WTC11 (cell line): ENCODE measurements at regions not wholly inside any gene's neighbourhood (a gene's known extent, or its start where the extent isn't known, plus 50 kb on each side); places are given as distances from the start of the nearest gene placed in this dataset.

Experiments used
- ATAC-seq: fragments of 200-7000 bp; cut with Tn5 transposase; 2 replicates; pipeline ENCODE4 v1.10.0; 2021; ENCODE audit warnings: mild to moderate bottlenecking, moderate library complexity
- CTCF ChIA-PET: fragments of 300-600 bp; sonication (Branson Sonifier 250); formaldehyde crosslinking; loops from one replicate; lab custom pipeline; 2021; ENCODE audit warnings: antibody characterized with exemption; lab: Charles Lee
- POLR2A ChIA-PET: fragments of 350-600 bp; sonication (Branson Sonifier 250); formaldehyde crosslinking; loops from one replicate; lab custom pipeline; 2021; ENCODE audit warnings: antibody characterized with exemption; lab: Charles Lee
- DNase-seq: peaks from one replicate; pipeline ENCODE4 v3.0.0; 2021; ENCODE audit warnings: low spot score
- H3K27ac Mint-ChIP-seq: 2 replicates; pipeline ENCODE4 v1.8.0; 2021; ENCODE audit warnings: mixed read lengths
- H3K27me3 Mint-ChIP-seq: 2 replicates; pipeline ENCODE4 v1.8.0; 2021; ENCODE audit warnings: low read depth, mild to moderate bottlenecking, moderate library complexity, mixed read lengths
- H3K36me3 Mint-ChIP-seq: 2 replicates; pipeline ENCODE4 v1.8.0; 2021; ENCODE audit warnings: mixed read lengths
- H3K4me1 Mint-ChIP-seq: 2 replicates; pipeline ENCODE4 v1.8.0; 2022; ENCODE audit warnings: mixed read lengths
- H3K4me3 Mint-ChIP-seq: 2 replicates; pipeline ENCODE4 v1.8.0; 2021; ENCODE audit warnings: mild to moderate bottlenecking, moderate library complexity, mixed read lengths
- H3K9me3 Mint-ChIP-seq: 2 replicates; pipeline ENCODE4 v1.8.0; 2021; ENCODE audit warnings: mixed read lengths
- ATF6 ChIP-seq: sonication (generic); formaldehyde crosslinking; IDR thresholded peaks from 2 replicates; pipeline ENCODE4 v1.8.1; 2023; ENCODE audit warnings: mild to moderate bottlenecking, missing genetic modification reagents
- ESRRA ChIP-seq: sonication (generic); formaldehyde crosslinking; IDR thresholded peaks from 2 replicates; pipeline ENCODE4 v1.8.1; 2022; ENCODE audit warnings: mild to moderate bottlenecking, missing genetic modification reagents, borderline replicate concordance
- FOXK1 ChIP-seq: sonication (generic); formaldehyde crosslinking; IDR thresholded peaks from 2 replicates; pipeline ENCODE4 v1.8.0; 2022; ENCODE audit warnings: mild to moderate bottlenecking, moderate library complexity, missing genetic modification reagents
- GTF2I ChIP-seq: fragments of 250-450 bp; sonication (Bioruptor Pico); conservative IDR thresholded peaks from 2 replicates; pipeline ENCODE4 v1.4.0; 2021; ENCODE audit warnings: mild to moderate bottlenecking
- MYBL2 ChIP-seq: sonication (generic); formaldehyde crosslinking; IDR thresholded peaks from 2 replicates; pipeline ENCODE4 v1.8.1; 2023; ENCODE audit warnings: mild to moderate bottlenecking, moderate library complexity, missing genetic modification reagents
- NFATC4 ChIP-seq: fragments of 250-450 bp; sonication (Bioruptor Pico); IDR thresholded peaks from 2 replicates; pipeline ENCODE4 v1.9.0; 2021; ENCODE audit warnings: mild to moderate bottlenecking
- NR1H2 ChIP-seq: sonication (generic); formaldehyde crosslinking; IDR thresholded peaks from 2 replicates; pipeline ENCODE4 v1.9.0; 2021; ENCODE audit warnings: mild to moderate bottlenecking, moderate library complexity, missing genetic modification reagents
- OVOL2 ChIP-seq: fragments of 250-450 bp; sonication (Bioruptor Pico); IDR thresholded peaks from 2 replicates; pipeline ENCODE4 v1.9.0; 2021; ENCODE audit warnings: mild to moderate bottlenecking, borderline replicate concordance
- SMAD4 ChIP-seq: sonication (generic); formaldehyde crosslinking; IDR thresholded peaks from 2 replicates; pipeline ENCODE4 v1.8.0; 2022; ENCODE audit warnings: mild to moderate bottlenecking, missing genetic modification reagents
- STAT6 ChIP-seq: sonication (generic); formaldehyde crosslinking; conservative IDR thresholded peaks from 2 replicates; pipeline ENCODE4 v1.8.1; 2023; ENCODE audit warnings: mild to moderate bottlenecking, low read depth, missing genetic modification reagents, moderate library complexity
- TEAD4 ChIP-seq: sonication (generic); formaldehyde crosslinking; IDR thresholded peaks from 2 replicates; pipeline ENCODE4 v1.8.0; 2022; ENCODE audit warnings: mild to moderate bottlenecking, missing genetic modification reagents
- ZNF423 ChIP-seq: fragments of 250-450 bp; sonication (Bioruptor Pico); IDR thresholded peaks from 2 replicates; pipeline ENCODE4 v2.1.2; 2022; ENCODE audit warnings: mild to moderate bottlenecking, moderate library complexity
- ZNF512 ChIP-seq: sonication (generic); formaldehyde crosslinking; IDR thresholded peaks from 2 replicates; pipeline ENCODE4 v1.8.1; 2022; ENCODE audit warnings: missing genetic modification reagents, borderline replicate concordance
- TF ChIP-seq, protein P1 (sequence below): sonication (generic); formaldehyde crosslinking; IDR thresholded peaks from 2 replicates; pipeline ENCODE4 v1.8.1; 2022; ENCODE audit warnings: mild to moderate bottlenecking, moderate library complexity, missing genetic modification reagents
- TF ChIP-seq, protein P2 (sequence below): fragments of 200-600 bp; IDR thresholded peaks from 2 replicates; pipeline ENCODE4 v1.8.0; 2022; ENCODE audit warnings: antibody characterized with exemption

- Mint-ChIP-seq H3K9me3 (peaks cover 7% of the 10 kb centered on the region; the same call in 1 of the 2 replicates), H3K4me3 (peak overlapping the region; percentile 81), H3K36me3 (no peaks in the 10 kb centered on the region), H3K4me1 (peaks cover 33% of the 10 kb centered on the region), H3K27me3 (peaks cover 3% of the 10 kb centered on the region; the same call in 1 of the 2 replicates), H3K27ac (no peak overlapping the region)
- ChIA-PET POLR2A (interaction anchor here (0.7 kb wide), 1 partner anchor 294 kb away, joined by 3 read pairs; no protein-coding TSS in a partner anchor), CTCF (interaction anchor here (0.6 to 5.4 kb wide), 30 partner anchors 12 to 776 kb away, joined by 3 to 77 read pairs (median 4); no protein-coding TSS in a partner anchor)
- TF ChIP-seq GTF2I (CRISPR knock-in tag): peak; percentile 93
- TF ChIP-seq, protein P1, sequence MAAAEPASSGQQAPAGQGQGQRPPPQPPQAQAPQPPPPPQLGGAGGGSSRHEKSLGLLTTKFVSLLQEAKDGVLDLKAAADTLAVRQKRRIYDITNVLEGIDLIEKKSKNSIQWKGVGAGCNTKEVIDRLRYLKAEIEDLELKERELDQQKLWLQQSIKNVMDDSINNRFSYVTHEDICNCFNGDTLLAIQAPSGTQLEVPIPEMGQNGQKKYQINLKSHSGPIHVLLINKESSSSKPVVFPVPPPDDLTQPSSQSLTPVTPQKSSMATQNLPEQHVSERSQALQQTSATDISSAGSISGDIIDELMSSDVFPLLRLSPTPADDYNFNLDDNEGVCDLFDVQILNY (CRISPR knock-in tag): no peak
- peak; percentile 43; the same call in 1 of the 2 replicates for TF ChIP-seq ESRRA
- no peak for TF ChIP-seq SMAD4 (CRISPR knock-in tag)
- DNase-seq: peak; percentile 51
- ATAC-seq: peak; percentile 86
Measured at GRCh38 chr7:25894002-25894901, 257.7 kb upstream of the NFE2L3 start.

DNA sequence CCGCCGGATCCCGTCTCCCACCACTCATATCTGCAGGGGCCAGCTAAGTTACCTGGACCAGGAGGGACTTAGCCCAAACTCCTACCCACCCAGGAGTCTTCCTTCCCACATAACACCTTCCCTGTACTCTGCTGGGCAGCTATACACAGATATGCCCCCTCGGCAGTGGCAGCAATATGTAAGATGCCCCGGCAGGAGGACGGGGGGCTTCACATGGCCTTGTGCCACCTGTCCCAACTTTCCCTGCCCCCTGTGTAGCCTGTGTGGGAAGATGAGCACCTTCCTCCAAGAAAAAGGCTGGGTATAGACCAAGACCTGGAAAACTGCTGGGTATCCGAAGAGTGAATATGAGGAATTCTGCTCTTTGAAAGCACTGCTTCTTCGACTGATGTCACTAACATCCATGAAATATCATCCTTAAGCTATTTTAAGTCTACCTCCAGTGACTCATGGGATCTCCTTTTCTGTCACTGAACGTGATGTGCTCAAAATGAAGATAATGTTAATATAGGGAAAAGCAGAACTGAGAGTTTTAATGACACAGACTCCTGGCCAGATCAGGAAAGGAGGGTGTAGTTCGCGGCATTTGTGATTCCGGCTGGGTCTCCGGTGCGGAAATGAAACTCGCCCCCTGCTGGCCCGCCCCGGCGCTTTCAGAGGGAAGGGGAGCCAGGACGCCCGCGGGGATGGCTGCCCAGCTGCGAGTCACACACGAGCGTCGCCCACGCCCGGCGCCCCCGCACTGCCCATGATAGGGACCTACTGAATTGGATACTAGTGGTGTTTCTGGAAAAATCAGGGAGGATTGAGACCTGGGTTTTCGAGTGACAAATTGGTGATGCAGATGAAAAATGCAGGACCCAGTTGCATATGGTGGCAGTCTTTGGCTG, 256.9 kb upstream of the NFE2L3 start:
- Mint-ChIP-seq H3K27me3 (peaks cover 3% of the 10 kb centered on the region; the same call in 1 of the 2 replicates), H3K36me3 (no peaks in the 10 kb centered on the region), H3K9me3 (peaks cover 7% of the 10 kb centered on the region; the same call in 1 of the 2 replicates), H3K4me3 (peak overlapping the region; percentile 81), H3K27ac (0 out of 2 replicates have a peak overlapping the region, but pooled peaks have one; percentile 33), H3K4me1 (peaks cover 30% of the 10 kb centered on the region)
- peak; percentile 52 for ATAC-seq
- DNase-seq: peak; percentile 75
- ChIA-PET POLR2A (interaction anchor here (0.6 kb wide), 1 partner anchor 56 kb away, joined by 3 read pairs; no protein-coding TSS in a partner anchor), CTCF (interaction anchor here (0.6 to 5.4 kb wide), 33 partner anchors 11 to 773 kb away, joined by 3 to 77 read pairs (median 4); partner anchors contain the start of gene SNX10)
- no peak for TF ChIP-seq NFATC4 (CRISPR knock-in tag)
- TF ChIP-seq, protein P2, sequence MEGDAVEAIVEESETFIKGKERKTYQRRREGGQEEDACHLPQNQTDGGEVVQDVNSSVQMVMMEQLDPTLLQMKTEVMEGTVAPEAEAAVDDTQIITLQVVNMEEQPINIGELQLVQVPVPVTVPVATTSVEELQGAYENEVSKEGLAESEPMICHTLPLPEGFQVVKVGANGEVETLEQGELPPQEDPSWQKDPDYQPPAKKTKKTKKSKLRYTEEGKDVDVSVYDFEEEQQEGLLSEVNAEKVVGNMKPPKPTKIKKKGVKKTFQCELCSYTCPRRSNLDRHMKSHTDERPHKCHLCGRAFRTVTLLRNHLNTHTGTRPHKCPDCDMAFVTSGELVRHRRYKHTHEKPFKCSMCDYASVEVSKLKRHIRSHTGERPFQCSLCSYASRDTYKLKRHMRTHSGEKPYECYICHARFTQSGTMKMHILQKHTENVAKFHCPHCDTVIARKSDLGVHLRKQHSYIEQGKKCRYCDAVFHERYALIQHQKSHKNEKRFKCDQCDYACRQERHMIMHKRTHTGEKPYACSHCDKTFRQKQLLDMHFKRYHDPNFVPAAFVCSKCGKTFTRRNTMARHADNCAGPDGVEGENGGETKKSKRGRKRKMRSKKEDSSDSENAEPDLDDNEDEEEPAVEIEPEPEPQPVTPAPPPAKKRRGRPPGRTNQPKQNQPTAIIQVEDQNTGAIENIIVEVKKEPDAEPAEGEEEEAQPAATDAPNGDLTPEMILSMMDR: peak; percentile 62; the same call in 1 of the 2 replicates

- H3K4me1 Mint-ChIP-seq: peaks cover 30% of the 10 kb centered on the region
- peaks cover 3% of the 10 kb centered on the region; the same call in 1 of the 2 replicates for H3K27me3 Mint-ChIP-seq
- H3K9me3 Mint-ChIP-seq: peaks cover 7% of the 10 kb centered on the region; the same call in 1 of the 2 replicates
- POLR2A ChIA-PET: interaction anchor here (0.6 kb wide), 1 partner anchor 56 kb away, joined by 3 read pairs; no protein-coding TSS in a partner anchor
- DNase-seq: peak; percentile 30
- H3K36me3 Mint-ChIP-seq: no peaks in the 10 kb centered on the region
- peak; percentile 73 for ATAC-seq
- H3K4me3 Mint-ChIP-seq: peak overlapping the region; percentile 81
- CTCF ChIA-PET: interaction anchor here (0.9 to 5.4 kb wide), 16 partner anchors 11 to 473 kb away, joined by 3 to 77 read pairs (median 8); partner anchors contain the start of gene SNX10
- H3K27ac Mint-ChIP-seq: 0 out of 2 replicates have a peak overlapping the region, but pooled peaks have one; percentile 33
- TF ChIP-seq TEAD4 (CRISPR knock-in tag) (no peak), MYBL2 (CRISPR knock-in tag) (no peak), STAT6 (no peak), OVOL2 (no peak), NFATC4 (CRISPR knock-in tag) (no peak), ZNF423 (CRISPR knock-in tag) (no peak), ATF6 (CRISPR knock-in tag) (no peak), NR1H2 (no peak), ZNF512 (no peak), FOXK1 (no peak)
- TF ChIP-seq, protein P2: no peak
Measured at GRCh38 chr7:25895792-25896171, 256.2 kb upstream of the NFE2L3 start.
